AG09319 (cell line): ENCODE measurements at regions not wholly inside any gene's neighbourhood (a gene's known extent, or its start where the extent isn't known, plus 50 kb on each side); places are given as distances from the start of the nearest gene placed in this dataset.

Experiments used
- DNase-seq: peaks from one replicate; pipeline ENCODE4 v3.0.0-alpha.2; 2010; ENCODE audit warnings: low read depth; ENCODE audit errors: extremely low read depth
- CTCF ChIP-seq: IDR thresholded peaks from 2 replicates; pipeline ENCODE4 v1.5.1; 2011; ENCODE audit warnings: low read depth, mild to moderate bottlenecking, inconsistent platforms, low read length, moderate library complexity

- no peak for DNase-seq
- TF ChIP-seq CTCF: no peak
Observed at GRCh38 chr7:116322541-116322940, 112.2 kb downstream of the TES start.

GRCh38 chr7:116324582-116324981 lies 114.2 kb downstream of the TES start:
- no peak for DNase-seq
- no peak for TF ChIP-seq CTCF

DNA sequence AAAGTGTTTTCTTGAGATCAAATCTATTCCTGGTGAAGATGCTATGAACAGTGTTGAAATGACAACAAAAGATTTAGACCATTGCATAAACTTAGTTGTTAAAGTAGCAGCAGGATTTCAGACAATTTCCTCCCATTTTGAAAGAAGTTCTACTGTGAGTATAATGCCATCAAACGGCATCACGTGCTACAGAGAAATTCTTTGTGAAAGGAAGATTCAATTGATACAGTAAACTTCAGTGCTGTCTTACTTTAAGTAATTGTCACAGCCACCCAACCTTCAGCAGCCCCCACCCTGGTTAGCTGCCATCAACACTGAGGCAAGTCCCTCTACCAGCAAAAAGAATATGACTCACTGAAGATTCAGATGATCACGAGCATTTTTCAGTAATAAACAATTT lies 115.2 kb downstream of the TES start:
- no peak for TF ChIP-seq CTCF
- DNase-seq: no peak

DNA sequence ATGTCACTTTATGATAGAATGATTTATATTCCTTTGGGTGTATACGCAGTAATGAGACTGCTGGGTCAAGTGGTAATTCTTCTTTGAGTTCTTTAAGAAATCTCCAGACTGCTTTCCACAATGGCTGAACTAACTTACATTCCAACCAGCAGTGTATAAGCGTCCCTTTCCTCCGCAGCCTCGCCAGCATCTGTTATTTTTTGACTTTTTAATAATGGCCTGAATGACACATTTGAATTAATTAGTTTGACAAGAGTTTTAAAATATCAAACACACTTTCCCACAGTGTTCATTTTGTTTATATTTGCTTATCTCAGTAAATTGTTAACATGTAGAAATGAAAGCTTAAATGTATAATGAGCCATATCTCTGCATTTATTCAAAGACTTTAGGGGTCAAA lies 116.8 kb downstream of the TES start:
- no peak for DNase-seq

DNA sequence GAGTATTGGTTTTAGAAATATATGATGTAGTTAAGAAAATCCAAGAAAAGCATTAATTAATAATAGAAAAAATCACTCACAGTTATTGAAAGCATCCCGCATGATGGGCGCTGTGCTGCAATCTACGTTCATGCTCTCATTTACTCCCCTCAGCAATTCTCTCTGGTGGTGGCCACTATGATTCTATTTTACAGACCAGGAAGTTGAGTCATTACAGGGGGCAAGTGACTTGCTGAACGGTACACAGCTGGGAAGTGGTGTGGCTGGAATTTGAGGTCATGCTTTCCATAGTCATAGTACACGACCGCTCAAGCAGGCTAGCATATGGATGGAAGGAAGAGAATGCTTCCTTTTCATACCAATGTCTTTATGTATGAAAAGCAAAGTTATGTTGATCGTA lies 117.4 kb downstream of the TES start:
- TF ChIP-seq CTCF: no peak
- no peak for DNase-seq

More for the DNA sequence above, 116.8 kb downstream of the TES start:
- no peak for TF ChIP-seq CTCF

GRCh38 chr7:116328161-116328560 lies 117.8 kb downstream of the TES start:
- TF ChIP-seq CTCF: no peak
- no peak for DNase-seq

- no peak for TF ChIP-seq CTCF
- DNase-seq: no peak
Observed at GRCh38 chr7:116329686-116330503, 119.6 kb downstream of the TES start.
